H9 (cell line): ENCODE measurements at regions not wholly inside any gene's neighbourhood (a gene's known extent, or its start where the extent isn't known, plus 50 kb on each side); places are given as distances from the start of the nearest gene placed in this dataset.

Source experiments
- DNase-seq: peaks from one replicate; pipeline ENCODE4 v3.0.0-alpha.2; 2017
- H2AFZ ChIP-seq: one replicate; pipeline ENCODE4 v1.6.1; 2013; ENCODE audit warnings: mild to moderate bottlenecking, low read length, control low read depth, moderate library complexity
- H2AK5ac ChIP-seq: 2 replicates; pipeline ENCODE4 v1.6.1; 2013; ENCODE audit warnings: low read length, control low read depth, mixed read lengths; ENCODE audit not compliant: insufficient read length
- H2BK120ac ChIP-seq: one replicate; pipeline ENCODE4 v1.6.1; 2013; ENCODE audit warnings: low read depth, mild to moderate bottlenecking, low read length, control low read depth, inconsistent platforms; ENCODE audit not compliant: poor library complexity, severe bottlenecking
- H2BK12ac ChIP-seq: 2 replicates; pipeline ENCODE4 v1.6.1; 2013; ENCODE audit warnings: low read length, control low read depth, mixed read lengths, low read depth; ENCODE audit not compliant: insufficient read length
- H2BK15ac ChIP-seq: 2 replicates; pipeline ENCODE4 v1.6.1; 2013; ENCODE audit warnings: low read depth, low read length, control low read depth
- H2BK20ac ChIP-seq: one replicate; pipeline ENCODE4 v1.6.1; 2013; ENCODE audit warnings: low read depth, mild to moderate bottlenecking, low read length, control low read depth, inconsistent platforms; ENCODE audit not compliant: poor library complexity, severe bottlenecking
- H2BK5ac ChIP-seq: 2 replicates; pipeline ENCODE4 v1.6.1; 2013; ENCODE audit warnings: low read length, control low read depth, mixed read lengths; ENCODE audit not compliant: insufficient read length
- H3K14ac ChIP-seq: 2 replicates; pipeline ENCODE4 v1.6.1; 2013; ENCODE audit warnings: low read length, control low read depth; ENCODE audit not compliant: insufficient read depth
- H3K18ac ChIP-seq: 2 replicates; pipeline ENCODE4 v1.6.1; 2013; ENCODE audit warnings: low read depth, mild to moderate bottlenecking, mixed read lengths, low read length, control low read depth; ENCODE audit not compliant: insufficient read length
- H3K23ac ChIP-seq: 2 replicates; pipeline ENCODE4 v1.6.1; 2013; ENCODE audit warnings: low read length, control low read depth, mixed read lengths, low read depth; ENCODE audit not compliant: insufficient read length
- H3K23me2 ChIP-seq: 2 replicates; pipeline ENCODE4 v1.6.1; 2013; ENCODE audit warnings: low read depth, mild to moderate bottlenecking, mixed read lengths, low read length, control low read depth; ENCODE audit not compliant: insufficient read length, poor library complexity, severe bottlenecking
- H3K27ac ChIP-seq: 2 replicates; pipeline ENCODE4 v1.5.1; 2013; ENCODE audit warnings: low read length, control low read depth, mixed read lengths, low read depth; ENCODE audit not compliant: insufficient read length
- H3K27me3 ChIP-seq: 2 replicates; pipeline ENCODE4 v1.6.1; 2013; ENCODE audit warnings: low read length, control low read depth, inconsistent platforms; ENCODE audit not compliant: insufficient read depth
- H3K4ac ChIP-seq: 2 replicates; pipeline ENCODE4 v1.6.1; 2013; ENCODE audit warnings: low read depth, mild to moderate bottlenecking, control low read depth, inconsistent platforms, low read length, moderate library complexity
- H3K4me1 ChIP-seq: 2 replicates; pipeline ENCODE4 v1.6.1; 2013; ENCODE audit warnings: low read length, control low read depth, inconsistent platforms; ENCODE audit not compliant: insufficient read depth
- H3K4me2 ChIP-seq: 2 replicates; pipeline ENCODE4 v1.6.1; 2013; ENCODE audit warnings: low read length, control low read depth, mixed read lengths; ENCODE audit not compliant: insufficient read length, insufficient read depth
- H3K56ac ChIP-seq: 2 replicates; pipeline ENCODE4 v1.6.1; 2013; ENCODE audit warnings: low read depth, mild to moderate bottlenecking, mixed read lengths, low read length, control low read depth; ENCODE audit not compliant: insufficient read length
- H3K79me1 ChIP-seq: 2 replicates; pipeline ENCODE4 v1.6.1; 2013; ENCODE audit warnings: low read depth, mild to moderate bottlenecking, moderate library complexity, low read length, control low read depth, inconsistent platforms; ENCODE audit not compliant: insufficient read depth, poor library complexity, severe bottlenecking
- H3K79me2 ChIP-seq: 2 replicates; pipeline ENCODE4 v1.6.1; 2013; ENCODE audit warnings: low read length, control low read depth, inconsistent platforms; ENCODE audit not compliant: insufficient read depth
- H3K9ac ChIP-seq: 2 replicates; pipeline ENCODE4 v1.6.1; 2013; ENCODE audit warnings: low read length, control low read depth, mixed read lengths; ENCODE audit not compliant: insufficient read length; ENCODE audit errors: extremely low read depth
- H3K9me3 ChIP-seq: one replicate; pipeline ENCODE4 v1.6.1; 2013; ENCODE audit warnings: low read depth, low read length, inconsistent platforms; ENCODE audit not compliant: control insufficient read depth
- H3T11ph ChIP-seq: one replicate; pipeline ENCODE4 v1.6.1; 2013; ENCODE audit warnings: mild to moderate bottlenecking, low read length, control low read depth, inconsistent platforms
- H4K20me1 ChIP-seq: one replicate; pipeline ENCODE4 v1.6.1; 2013; ENCODE audit not compliant: control insufficient read depth, insufficient read length, insufficient read depth
- H4K5ac ChIP-seq: 2 replicates; pipeline ENCODE4 v1.6.1; 2013; ENCODE audit warnings: low read depth, mild to moderate bottlenecking, mixed read lengths, low read length, control low read depth; ENCODE audit not compliant: insufficient read length
- H4K8ac ChIP-seq: replicated peaks from 2 replicates; pipeline ENCODE4 v1.6.1; 2013; ENCODE audit warnings: low read length, control low read depth, mixed read lengths, low read depth; ENCODE audit not compliant: insufficient read length
- H4K91ac ChIP-seq: 2 replicates; pipeline ENCODE4 v1.6.1; 2013; ENCODE audit warnings: low read depth, mild to moderate bottlenecking, moderate library complexity, mixed read lengths, low read length, control low read depth; ENCODE audit not compliant: insufficient read length
- H3K27ac Mint-ChIP-seq, 3 experiments: 2 replicates in 2 of 3; 3 replicates in 1 of 3; pipeline ENCODE4 v1.8.0; 2020 to 2021; ENCODE audit warnings: mixed read lengths in 3 of 3, mild to moderate bottlenecking in 1 of 3, moderate library complexity in 1 of 3
- H3K27me3 Mint-ChIP-seq: 2 replicates; pipeline ENCODE4 v1.8.0; 2021; ENCODE audit warnings: low read depth, mild to moderate bottlenecking, moderate library complexity, mixed read lengths
- H3K36me3 Mint-ChIP-seq, 3 experiments: 2 replicates in 2 of 3; 3 replicates in 1 of 3; pipeline ENCODE4 v1.8.0; 2020 to 2021; ENCODE audit warnings: low read depth in 3 of 3, mixed read lengths in 3 of 3; ENCODE audit not compliant: insufficient read depth in 1 of 3
- H3K4me1 Mint-ChIP-seq, 2 experiments: 2 replicates each; pipeline ENCODE4 v1.8.0; 2020; ENCODE audit warnings: mixed read lengths in 2 of 2
- H3K4me3 Mint-ChIP-seq, 2 experiments: 2 replicates in 1 of 2; 3 replicates in 1 of 2; pipeline ENCODE4 v1.8.0; 2020 to 2021; ENCODE audit warnings: mild to moderate bottlenecking in 2 of 2, mixed read lengths in 2 of 2, moderate library complexity in 1 of 2
- H3K9me3 Mint-ChIP-seq, 2 experiments: 2 replicates in 1 of 2; 3 replicates in 1 of 2; pipeline ENCODE4 v1.8.0; 2020; ENCODE audit warnings: mild to moderate bottlenecking in 2 of 2, mixed read lengths in 2 of 2, moderate library complexity in 1 of 2
- CTCF ChIP-seq: fragments of 200-600 bp; sonication (generic); conservative IDR thresholded peaks from 3 replicates; pipeline ENCODE4 v1.8.0; 2021; ENCODE audit warnings: antibody characterized with exemption, mild to moderate bottlenecking
- WGBS: extraction: QIAGEN DNeasy Blood & Tissue Kit; methylation state at CpG from one replicate; pipeline ENCODE4 v1.1.7; 2013; ENCODE audit warnings: missing lambda C conversion rate, low lambda C conversion rate, mixed read lengths; ENCODE audit not compliant: insufficient read length; ENCODE audit errors: extremely low coverage; 5-methylcytosine and 5-hydroxymethylcytosine counted together

GRCh38 chr16:79270011-79270410 is 330.5 kb downstream of the MAF start:
- Histone ChIP-seq H4K8ac (no peak overlapping the region), H4K20me1 (no peaks in the 10 kb centered on the region), H2AFZ (no peak overlapping the region), H3K14ac (no peak overlapping the region), H4K91ac (no peak overlapping the region), H3K9ac (no peak overlapping the region), H3K4me1 (peaks cover 5% of the 10 kb centered on the region; the same call in 1 of the 2 replicates), H2AK5ac (no peak overlapping the region), H3K27ac (no peak overlapping the region), H3K79me2 (no peaks in the 10 kb centered on the region), H3K4me2 (no peak overlapping the region), H3K4ac (no peak overlapping the region), H3K56ac (no peak overlapping the region), H2BK15ac (no peak overlapping the region), H2BK20ac (no peak overlapping the region), H3K18ac (no peak overlapping the region), H3K23ac (no peak overlapping the region), H4K5ac (no peak overlapping the region), H3K27me3 (no peaks in the 10 kb centered on the region), H2BK5ac (no peak overlapping the region), H3T11ph (no peak overlapping the region), H3K9me3 (no peaks in the 10 kb centered on the region), H2BK120ac (no peak overlapping the region), H2BK12ac (no peak overlapping the region), H3K23me2 (no peaks in the 10 kb centered on the region), H3K79me1 (no peaks in the 10 kb centered on the region)
- H3K36me3 Mint-ChIP-seq = no peaks in the 10 kb centered on the region
- no peak for DNase-seq
- no peak for TF ChIP-seq CTCF
- H3K4me3 Mint-ChIP-seq = no peak overlapping the region
- H3K27me3 Mint-ChIP-seq = peaks cover 2% of the 10 kb centered on the region
- H3K9me3 Mint-ChIP-seq = 0 out of 5 replicates have a peak, but pooled peaks cover 0 to 2% of the 10 kb centered on the region in 2 experiments
- WGBS = no CpG with 5 or more reads among the region's 2 CpGs
- H3K4me1 Mint-ChIP-seq = peaks cover 27 to 29% of the 10 kb centered on the region in 2 experiments
- H3K27ac Mint-ChIP-seq = no peak overlapping the region
